Muscle layer of duodenum (tissue), 2 donors: ENCODE measurements at regions not wholly inside any gene's neighbourhood (a gene's known extent, or its start where the extent isn't known, plus 50 kb on each side); places are given as distances from the start of the nearest gene placed in this dataset.
A peak's percentile ranks its signal among the peaks of the same experiment; 100 is the strongest.

Experiments used
- H3K27ac ChIP-seq: one replicate; pipeline ENCODE4 v1.7.0; 2013; ENCODE audit warnings: mild to moderate bottlenecking, low read length
- H3K27me3 ChIP-seq: one replicate; pipeline ENCODE4 v1.7.0; 2013; ENCODE audit warnings: low read depth, mild to moderate bottlenecking, control low read depth, low read length
- H3K36me3 ChIP-seq, 2 donors: one replicate each; pipeline ENCODE4 v1.7.0; 2013; ENCODE audit warnings: low read length in 2 of 2, control low read depth in 1 of 2, mild to moderate bottlenecking in 1 of 2; ENCODE audit not compliant: insufficient read depth in 2 of 2, control insufficient read depth in 1 of 2
- H3K4me1 ChIP-seq, 2 donors: one replicate each; pipeline ENCODE4 v1.7.0; 2013; ENCODE audit warnings: low read length in 2 of 2, mild to moderate bottlenecking in 2 of 2, control low read depth in 1 of 2, moderate library complexity in 1 of 2; ENCODE audit not compliant: insufficient read depth in 2 of 2, control insufficient read depth in 1 of 2
- H3K4me3 ChIP-seq, 2 donors: one replicate each; pipeline ENCODE4 v1.7.0; 2013; ENCODE audit warnings: low read length in 2 of 2, low read depth in 1 of 2, mild to moderate bottlenecking in 1 of 2
- H3K9me3 ChIP-seq, 2 donors: one replicate each; pipeline ENCODE4 v1.7.0; 2013; ENCODE audit warnings: low read length in 2 of 2, control low read depth in 1 of 2, mild to moderate bottlenecking in 1 of 2; ENCODE audit not compliant: control insufficient read depth in 1 of 2
- donor health status: healthy.

DNA sequence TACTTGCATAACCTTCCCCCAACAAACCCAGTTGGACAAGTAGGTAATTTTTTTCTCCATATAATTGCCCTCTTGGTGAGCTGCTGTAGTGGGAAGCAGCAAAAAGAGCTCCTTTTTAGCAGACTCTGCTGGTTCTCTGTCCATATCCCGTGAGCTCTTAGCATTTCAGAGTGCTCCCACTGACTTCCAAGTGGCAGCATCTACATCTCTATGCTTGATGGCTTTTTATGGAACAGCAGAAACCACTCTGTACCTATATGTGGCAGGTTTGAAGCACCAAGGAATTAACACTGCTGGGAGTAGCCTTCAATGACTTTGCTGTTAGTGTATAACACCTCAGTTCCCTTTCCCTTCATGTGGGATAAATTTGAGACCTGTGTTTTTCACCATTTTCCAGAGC is 168.4 kb upstream of the NHS start:
- Histone ChIP-seq H3K4me3 (no peak overlapping the region), H3K27ac (no peak overlapping the region), H3K9me3 (no peaks in the 10 kb centered on the region), H3K36me3 (no peaks in the 10 kb centered on the region), H3K4me1 (no peaks in the 10 kb centered on the region), H3K27me3 (no peaks in the 10 kb centered on the region)

DNA sequence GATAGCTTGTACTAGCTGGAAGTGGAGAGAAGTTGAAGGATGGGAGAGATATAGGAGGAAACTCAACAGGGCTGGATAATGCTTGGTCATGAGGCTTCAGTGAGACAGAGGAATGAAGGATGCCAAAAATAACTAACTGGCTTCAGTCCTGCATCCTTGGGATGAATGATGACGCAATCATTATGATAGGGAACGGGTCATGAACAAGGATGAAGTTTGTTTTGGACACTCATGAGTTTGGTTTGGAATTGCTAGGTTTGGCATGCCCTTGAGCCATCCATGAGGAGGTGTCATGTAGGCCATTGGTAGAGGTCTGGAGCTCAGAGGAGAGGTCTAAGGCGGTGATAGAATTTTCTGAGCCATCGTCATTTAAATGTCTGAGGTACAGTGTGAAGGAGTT is 160.0 kb upstream of the NHS start:
- Histone ChIP-seq H3K27me3 (no peaks in the 10 kb centered on the region), H3K27ac (no peak overlapping the region), H3K4me3 (no peak overlapping the region), H3K36me3 (no peaks in the 10 kb centered on the region), H3K9me3 (no peaks in the 10 kb centered on the region), H3K4me1 (no peaks in the 10 kb centered on the region)

DNA sequence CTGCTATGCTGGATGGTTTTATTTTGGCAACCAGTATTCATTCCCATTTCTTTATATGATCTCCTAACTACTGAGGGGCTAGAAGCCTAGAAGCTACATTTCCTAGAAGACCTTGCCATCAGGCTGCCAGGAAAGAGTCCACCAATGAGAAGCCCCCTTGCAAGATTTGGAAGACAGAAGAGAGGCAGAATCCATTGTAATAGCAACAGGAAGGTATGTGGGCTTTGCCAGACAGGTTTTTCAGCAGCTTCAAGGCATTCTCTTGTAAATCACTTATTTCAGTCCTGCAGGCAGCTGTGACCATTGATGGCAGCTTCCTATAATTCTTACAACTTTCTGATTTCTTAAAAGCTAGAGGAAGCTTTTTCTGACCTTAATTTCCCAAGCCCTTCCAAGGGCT is 148.3 kb upstream of the NHS start:
- no peaks in the 10 kb centered on the region for H3K27me3 ChIP-seq
- H3K9me3 ChIP-seq, result peaks cover 0 to 2% of the 10 kb centered on the region in 2 donors
- H3K4me1 ChIP-seq, result no peaks in the 10 kb centered on the region
- H3K36me3 ChIP-seq, result no peaks in the 10 kb centered on the region
- H3K4me3 ChIP-seq, result no peak overlapping the region
- no peak overlapping the region for H3K27ac ChIP-seq

DNA sequence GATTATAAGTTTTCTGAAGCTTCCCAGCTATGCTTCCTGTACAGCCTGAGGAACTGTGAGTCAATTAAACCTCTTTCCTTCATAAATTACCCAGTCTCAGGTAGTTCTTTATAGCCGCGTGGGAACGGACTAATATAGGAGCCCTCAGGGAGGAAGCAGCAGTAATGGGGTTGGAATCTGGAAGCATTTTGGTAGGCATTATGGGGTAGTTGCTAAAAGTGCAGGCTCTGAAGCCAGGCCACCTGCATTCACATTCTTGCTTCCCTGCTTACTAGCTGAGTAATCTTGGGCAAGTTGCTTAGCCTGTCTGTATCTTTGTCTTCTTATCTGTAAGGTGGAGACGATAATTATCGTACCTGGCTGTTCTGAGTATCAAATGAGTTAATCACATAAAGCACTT is 137.9 kb upstream of the NHS start:
- Histone ChIP-seq H3K27ac (no peak overlapping the region), H3K4me3 (no peak overlapping the region), H3K9me3 (no peaks in the 10 kb centered on the region), H3K36me3 (no peaks in the 10 kb centered on the region), H3K27me3 (no peaks in the 10 kb centered on the region), H3K4me1 (no peaks in the 10 kb centered on the region)

DNA sequence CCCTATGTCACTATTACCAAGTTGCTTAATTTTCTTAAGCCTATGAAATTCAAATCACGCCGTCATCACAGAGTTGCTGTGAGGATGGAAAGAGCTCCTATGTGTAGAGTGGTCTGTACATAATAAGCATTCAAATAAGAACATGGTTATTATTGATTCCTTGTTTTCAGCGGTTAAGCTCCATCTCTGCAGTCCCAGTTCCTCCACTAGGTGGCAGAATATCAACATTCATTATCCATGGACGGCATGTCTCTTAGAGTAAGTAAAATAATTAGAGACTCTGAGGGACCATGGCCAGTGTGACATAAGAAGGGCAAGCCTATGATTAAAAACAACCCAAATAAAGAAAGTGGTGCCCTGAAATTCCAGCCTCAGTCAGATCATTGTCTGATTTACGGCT is 132.5 kb upstream of the NHS start:
- no peak overlapping the region for H3K4me3 ChIP-seq
- H3K27ac ChIP-seq, result no peak overlapping the region
- H3K4me1 ChIP-seq, result no peaks in the 10 kb centered on the region
- H3K27me3 ChIP-seq, result no peaks in the 10 kb centered on the region
- H3K36me3 ChIP-seq, result no peaks in the 10 kb centered on the region
- H3K9me3 ChIP-seq, result no peaks in the 10 kb centered on the region

DNA sequence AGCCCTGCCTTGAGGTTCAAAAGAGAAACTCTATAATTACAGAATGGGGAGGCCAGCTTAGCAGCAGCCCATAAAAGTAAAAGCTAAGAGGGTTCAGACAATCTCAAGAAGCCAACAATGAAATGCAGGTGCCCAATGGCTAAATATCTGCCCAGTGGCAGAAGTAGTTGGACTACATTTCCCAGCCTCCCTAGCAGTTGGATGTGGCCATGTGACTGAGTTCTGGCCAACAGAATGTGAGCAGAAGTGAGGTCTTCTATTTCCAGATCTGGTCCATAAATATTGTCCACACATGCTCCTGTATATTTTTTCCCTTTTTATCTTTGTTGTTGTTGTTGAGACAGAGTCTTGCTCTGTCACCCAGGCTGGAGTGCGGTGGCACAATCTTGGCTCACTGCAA is 127.9 kb upstream of the NHS start:
- H3K4me3 ChIP-seq, result no peak overlapping the region
- H3K36me3 ChIP-seq, result no peaks in the 10 kb centered on the region
- H3K4me1 ChIP-seq, result no peaks in the 10 kb centered on the region
- H3K27ac ChIP-seq, result no peak overlapping the region
- H3K27me3 ChIP-seq, result no peaks in the 10 kb centered on the region
- H3K9me3 ChIP-seq, result no peaks in the 10 kb centered on the region

DNA sequence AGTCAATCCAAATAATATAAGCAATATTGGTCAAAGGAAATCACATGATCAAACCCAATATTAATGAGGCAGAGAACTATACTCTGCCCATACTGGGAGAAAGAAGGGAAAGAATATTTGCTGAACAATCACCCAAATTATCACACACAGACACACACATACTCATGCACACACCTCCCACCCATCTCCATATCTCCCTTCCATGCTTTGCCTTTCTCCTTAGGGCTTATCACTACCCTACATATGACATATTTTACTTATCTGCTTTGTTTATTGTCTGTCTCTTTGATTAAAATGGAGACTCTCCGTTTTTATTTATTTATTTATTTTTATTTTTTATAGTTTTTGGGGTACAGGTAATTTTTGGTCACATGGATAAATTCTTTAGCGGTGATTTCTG is 112.9 kb upstream of the NHS start:
- H3K27me3 ChIP-seq, result no peaks in the 10 kb centered on the region
- H3K36me3 ChIP-seq, result no peaks in the 10 kb centered on the region
- H3K27ac ChIP-seq, result no peak overlapping the region
- H3K9me3 ChIP-seq, result no peaks in the 10 kb centered on the region
- no peak overlapping the region for H3K4me3 ChIP-seq
- H3K4me1 ChIP-seq, result no peaks in the 10 kb centered on the region

DNA sequence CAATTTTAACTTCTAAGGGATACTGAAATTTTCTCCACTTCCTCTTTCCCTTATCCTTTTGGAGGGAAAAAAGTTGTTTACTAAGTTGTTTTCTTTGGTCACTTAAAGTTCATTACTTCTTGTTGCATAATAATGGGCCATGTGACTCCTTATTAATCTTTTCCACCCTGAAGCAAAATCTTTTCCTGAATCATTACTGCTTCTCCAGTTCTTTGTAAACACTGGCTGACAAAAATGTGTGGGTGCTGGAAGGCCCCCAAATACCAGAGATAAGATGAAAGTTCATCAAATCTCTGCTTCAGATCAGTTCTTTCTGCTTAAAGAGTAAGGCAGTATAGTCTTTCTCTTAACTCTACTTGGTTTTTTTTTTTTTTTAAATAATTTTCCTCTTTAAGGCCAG is 108.9 kb upstream of the NHS start:
- Histone ChIP-seq H3K9me3 (no peaks in the 10 kb centered on the region), H3K27me3 (no peaks in the 10 kb centered on the region), H3K4me1 (no peaks in the 10 kb centered on the region), H3K36me3 (no peaks in the 10 kb centered on the region), H3K4me3 (no peak overlapping the region), H3K27ac (no peak overlapping the region)

DNA sequence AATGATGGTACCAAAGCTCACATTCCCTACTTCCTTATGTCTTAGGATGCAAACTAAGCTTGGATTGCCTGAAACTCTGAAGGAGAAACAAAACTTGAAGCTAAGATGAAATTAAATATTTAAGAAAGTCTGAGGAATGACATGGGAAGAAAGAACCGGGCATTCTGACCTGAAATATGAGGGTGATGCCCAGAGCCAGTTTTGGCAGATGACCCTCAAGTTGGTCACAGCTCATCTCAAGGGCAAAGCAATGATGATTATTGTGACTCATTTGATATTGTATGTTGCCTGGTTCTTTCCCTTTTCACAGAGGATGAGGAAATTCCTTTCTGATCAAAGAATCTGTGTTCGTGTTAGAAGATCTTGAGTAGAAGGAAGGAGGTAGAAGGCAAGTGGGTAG is 96.0 kb upstream of the NHS start:
- Histone ChIP-seq H3K4me1 (no peaks in the 10 kb centered on the region), H3K27me3 (no peaks in the 10 kb centered on the region), H3K4me3 (no peak overlapping the region), H3K27ac (no peak overlapping the region), H3K9me3 (no peaks in the 10 kb centered on the region), H3K36me3 (no peaks in the 10 kb centered on the region)

DNA sequence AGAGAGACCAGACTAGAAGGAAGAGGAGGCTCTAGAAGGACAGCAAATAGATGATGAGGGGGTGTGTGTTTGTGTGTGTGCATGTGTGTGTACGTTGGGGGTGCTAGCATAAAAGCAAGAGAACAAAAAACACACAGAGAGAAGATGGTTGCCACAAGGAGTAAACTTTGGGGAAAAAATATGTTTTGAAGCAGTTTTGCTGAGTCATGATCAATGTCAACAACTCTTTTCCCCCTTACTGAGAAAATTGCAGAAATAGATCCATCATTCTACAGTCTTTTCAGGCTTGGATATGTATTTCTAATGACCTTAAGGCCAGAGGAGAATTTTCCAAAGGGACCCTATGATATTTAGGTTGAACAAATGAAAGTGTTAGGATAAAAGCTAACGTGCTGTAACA is 89.0 kb upstream of the NHS start:
- Histone ChIP-seq H3K36me3 (no peaks in the 10 kb centered on the region), H3K9me3 (no peaks in the 10 kb centered on the region), H3K27me3 (no peaks in the 10 kb centered on the region), H3K27ac (no peak overlapping the region), H3K4me1 (peaks cover 0 to 2% of the 10 kb centered on the region in 2 donors), H3K4me3 (no peak overlapping the region)

DNA sequence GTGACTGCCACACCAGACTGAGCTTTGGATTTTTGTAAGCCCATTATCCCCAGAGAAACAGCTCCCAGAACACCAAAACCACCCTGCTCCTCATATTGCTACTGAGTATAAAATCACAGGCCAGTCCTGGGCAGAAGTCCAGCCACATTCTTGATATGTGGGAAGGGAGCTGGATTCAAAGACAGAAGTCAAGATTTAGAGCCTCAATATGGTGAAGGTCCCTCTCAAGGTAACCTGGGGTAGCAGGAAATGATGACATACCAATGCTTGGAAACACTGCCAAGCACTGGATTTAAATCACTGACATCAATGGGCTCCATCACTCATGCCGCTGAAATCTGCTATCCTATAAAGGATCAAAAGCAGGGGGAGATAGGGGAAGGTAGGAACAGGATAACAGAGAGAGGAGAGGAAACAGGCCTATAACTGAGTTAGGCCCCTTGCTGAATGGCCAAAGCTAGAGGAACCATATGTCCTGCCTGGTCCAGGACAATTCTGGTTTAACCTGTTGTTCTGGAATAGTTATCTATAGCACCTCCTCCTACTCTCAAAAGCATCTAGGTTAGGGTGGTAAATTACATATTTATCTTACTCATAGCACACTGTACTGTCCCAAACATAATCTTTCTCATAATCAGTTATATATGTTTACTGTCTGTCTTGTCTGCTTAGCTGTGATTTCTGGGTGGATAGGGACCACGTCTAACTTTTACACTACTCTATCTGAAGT is 83.7 kb upstream of the NHS start:
- Histone ChIP-seq H3K4me3 (no peak overlapping the region), H3K4me1 (peaks cover 0 to 11% of the 10 kb centered on the region in 2 donors), H3K27me3 (no peaks in the 10 kb centered on the region), H3K27ac (peak overlapping the region; percentile 60), H3K36me3 (no peaks in the 10 kb centered on the region), H3K9me3 (no peaks in the 10 kb centered on the region)

DNA sequence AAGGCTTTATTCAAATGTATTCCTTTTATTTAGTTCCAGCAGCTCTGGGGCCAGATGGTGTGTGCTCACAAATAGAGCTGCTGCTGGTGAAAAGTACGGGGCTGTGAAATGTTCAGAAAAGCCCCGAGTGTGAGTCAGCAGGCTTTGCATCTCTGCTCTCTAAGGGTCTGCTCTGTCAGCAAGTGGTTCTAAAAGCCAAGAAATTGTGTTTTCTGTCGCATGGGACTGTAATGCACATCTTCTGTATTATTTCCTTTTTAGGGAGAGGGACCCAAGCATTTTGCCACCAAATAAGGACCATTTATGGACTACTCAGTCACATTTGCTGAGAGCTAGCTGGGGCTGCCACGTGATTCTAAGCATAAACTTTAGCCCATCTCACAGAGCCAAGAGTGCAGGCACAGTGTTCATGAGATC is 82.9 kb upstream of the NHS start:
- H3K27ac ChIP-seq, result peak overlapping the region; percentile 60
- H3K27me3 ChIP-seq, result no peaks in the 10 kb centered on the region

More for the DNA sequence above, 82.9 kb upstream of the NHS start:
- peaks cover 0 to 11% of the 10 kb centered on the region in 2 donors for H3K4me1 ChIP-seq
- no peaks in the 10 kb centered on the region for H3K36me3 ChIP-seq
- no peak overlapping the region for H3K4me3 ChIP-seq
- H3K9me3 ChIP-seq, result no peaks in the 10 kb centered on the region
